ENCODE measurements at regions not wholly inside any gene's neighbourhood (a gene's known extent, or its start where the extent isn't known, plus 50 kb on each side); places are given as distances from the start of the nearest gene placed in this dataset.

DNA sequence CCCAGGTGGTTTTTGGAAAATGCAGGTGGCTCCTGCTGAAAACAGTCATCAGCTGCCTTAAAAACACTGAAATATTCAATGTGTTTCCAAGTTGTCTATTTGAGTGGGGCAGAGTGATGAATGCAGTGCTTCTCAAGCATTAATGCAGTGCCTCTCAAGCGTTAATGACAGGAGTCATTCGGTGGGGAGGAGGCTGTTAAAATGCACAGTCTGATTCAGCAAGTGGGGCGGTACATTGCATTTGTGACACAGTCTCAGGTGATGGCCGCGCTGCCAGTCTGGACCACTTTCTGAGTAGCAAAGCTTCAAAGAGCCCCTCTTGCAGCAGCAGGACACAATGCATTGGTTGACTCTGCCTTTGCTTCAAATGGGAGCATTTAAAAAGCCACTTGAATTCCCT is 231.4 kb upstream of the RGPD4 start:
- TF ChIP-seq, protein P1, sequence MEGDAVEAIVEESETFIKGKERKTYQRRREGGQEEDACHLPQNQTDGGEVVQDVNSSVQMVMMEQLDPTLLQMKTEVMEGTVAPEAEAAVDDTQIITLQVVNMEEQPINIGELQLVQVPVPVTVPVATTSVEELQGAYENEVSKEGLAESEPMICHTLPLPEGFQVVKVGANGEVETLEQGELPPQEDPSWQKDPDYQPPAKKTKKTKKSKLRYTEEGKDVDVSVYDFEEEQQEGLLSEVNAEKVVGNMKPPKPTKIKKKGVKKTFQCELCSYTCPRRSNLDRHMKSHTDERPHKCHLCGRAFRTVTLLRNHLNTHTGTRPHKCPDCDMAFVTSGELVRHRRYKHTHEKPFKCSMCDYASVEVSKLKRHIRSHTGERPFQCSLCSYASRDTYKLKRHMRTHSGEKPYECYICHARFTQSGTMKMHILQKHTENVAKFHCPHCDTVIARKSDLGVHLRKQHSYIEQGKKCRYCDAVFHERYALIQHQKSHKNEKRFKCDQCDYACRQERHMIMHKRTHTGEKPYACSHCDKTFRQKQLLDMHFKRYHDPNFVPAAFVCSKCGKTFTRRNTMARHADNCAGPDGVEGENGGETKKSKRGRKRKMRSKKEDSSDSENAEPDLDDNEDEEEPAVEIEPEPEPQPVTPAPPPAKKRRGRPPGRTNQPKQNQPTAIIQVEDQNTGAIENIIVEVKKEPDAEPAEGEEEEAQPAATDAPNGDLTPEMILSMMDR (IDR thresholded peaks at IDR 0.05) = no peak
- TF ChIP-seq POLR2A (IDR thresholded peaks at IDR 0.05) = no peak

Data from uterus (tissue), 2 donors.